GM19438 (cell line): ENCODE measurements at regions not wholly inside any gene's neighbourhood (a gene's known extent, or its start where the extent isn't known, plus 50 kb on each side); places are given as distances from the start of the nearest gene placed in this dataset.

Source experiments
- ATAC-seq: cut with Tn5 transposase; IDR thresholded peaks from one replicate; pipeline ENCODE4 v1.9.1; 2021; ENCODE audit warnings: low read depth; ENCODE audit not compliant: unreplicated experiment

- ATAC-seq = no peak
These were observed 82.2 kb downstream of the EPDR1 start for GRCh38 chr7:38002689-38003088.

GRCh38 chr7:38006559-38006958 lies 86.1 kb downstream of the EPDR1 start:
- no peak for ATAC-seq

GRCh38 chr7:38007096-38007495 lies 86.7 kb downstream of the EPDR1 start:
- ATAC-seq = no peak

GRCh38 chr7:38013246-38013645 lies 92.8 kb downstream of the EPDR1 start:
- no peak for ATAC-seq

GRCh38 chr7:38016567-38016966 lies 96.1 kb downstream of the EPDR1 start:
- ATAC-seq = no peak

GRCh38 chr7:38017320-38017719 lies 96.9 kb downstream of the EPDR1 start:
- ATAC-seq = no peak

GRCh38 chr7:38020121-38020785 lies 99.8 kb downstream of the EPDR1 start:
- no peak for ATAC-seq

GRCh38 chr7:38021892-38022291 lies 101.5 kb downstream of the EPDR1 start:
- no peak for ATAC-seq

GRCh38 chr7:38025815-38026214 lies 105.4 kb downstream of the EPDR1 start:
- no peak for ATAC-seq

- no peak for ATAC-seq
These were observed 107.5 kb downstream of the EPDR1 start for GRCh38 chr7:38027884-38028455.

- no peak for ATAC-seq
These were observed 113.8 kb downstream of the EPDR1 start for GRCh38 chr7:38034062-38034908.

- ATAC-seq = no peak
These were observed 120.4 kb downstream of the EPDR1 start for GRCh38 chr7:38040831-38041230.

- no peak for ATAC-seq
These were observed 128.4 kb upstream of the STARD3NL start for GRCh38 chr7:38049679-38050078.

GRCh38 chr7:38051311-38051710 lies 126.7 kb upstream of the STARD3NL start:
- no peak for ATAC-seq

GRCh38 chr7:38051786-38052185 lies 126.3 kb upstream of the STARD3NL start:
- no peak for ATAC-seq

GRCh38 chr7:38052786-38053185 lies 125.3 kb upstream of the STARD3NL start:
- ATAC-seq = no peak

- no peak for ATAC-seq
These were observed 123.8 kb upstream of the STARD3NL start for GRCh38 chr7:38054199-38054598.

GRCh38 chr7:38057829-38058228 lies 120.2 kb upstream of the STARD3NL start:
- no peak for ATAC-seq

- no peak for ATAC-seq
These were observed 117.9 kb upstream of the STARD3NL start for GRCh38 chr7:38060116-38060515.

GRCh38 chr7:38060637-38061036 lies 117.4 kb upstream of the STARD3NL start:
- ATAC-seq = no peak

GRCh38 chr7:38066391-38066790 lies 111.7 kb upstream of the STARD3NL start:
- no peak for ATAC-seq

GRCh38 chr7:38068461-38068860 lies 109.6 kb upstream of the STARD3NL start:
- ATAC-seq = no peak
